NCI-H2227 treated with DMSO at 0.1 percent for 48 hours (cell line): ENCODE measurements at regions not wholly inside any gene's neighbourhood (a gene's known extent, or its start where the extent isn't known, plus 50 kb on each side); places are given as distances from the start of the nearest gene placed in this dataset.

Experiments used
- DNase-seq: peaks from one replicate; lab custom pipeline; 2025; lab: John Stamatoyannopoulos, UW

- DNase-seq, result no peak
Observed at GRCh38 chr5:77948476-77948875, 172.3 kb upstream of the TBCA start.

GRCh38 chr5:77947041-77947428, 170.9 kb upstream of the TBCA start:
- no peak for DNase-seq

- no peak for DNase-seq
Observed at GRCh38 chr5:77946381-77947040, 170.4 kb upstream of the TBCA start.

GRCh38 chr5:77945874-77946273, 169.7 kb upstream of the TBCA start:
- no peak for DNase-seq

GRCh38 chr5:77944757-77945340, 168.7 kb upstream of the TBCA start:
- DNase-seq, result no peak

GRCh38 chr5:77943851-77944250, 167.7 kb upstream of the TBCA start:
- DNase-seq, result no peak

- no peak for DNase-seq
Observed at GRCh38 chr5:77942578-77943239, 166.6 kb upstream of the TBCA start.

- no peak for DNase-seq
Observed at GRCh38 chr5:77937015-77937908, 161.1 kb upstream of the TBCA start.

GRCh38 chr5:77936365-77936693, 160.2 kb upstream of the TBCA start:
- DNase-seq, result no peak

GRCh38 chr5:77935506-77936364, 159.6 kb upstream of the TBCA start:
- DNase-seq, result no peak

- no peak for DNase-seq
Observed at GRCh38 chr5:77928776-77929300, 152.7 kb upstream of the TBCA start.

- no peak for DNase-seq
Observed at GRCh38 chr5:77926337-77926736, 150.2 kb upstream of the TBCA start.

GRCh38 chr5:77925503-77925902, 149.4 kb upstream of the TBCA start:
- DNase-seq, result no peak

- no peak for DNase-seq
Observed at GRCh38 chr5:77924081-77924480, 147.9 kb upstream of the TBCA start.

GRCh38 chr5:77923666-77924065, 147.5 kb upstream of the TBCA start:
- DNase-seq, result no peak

- DNase-seq, result no peak
Observed at GRCh38 chr5:77921094-77921768, 145.1 kb upstream of the TBCA start.

GRCh38 chr5:77920359-77921058, 144.4 kb upstream of the TBCA start:
- no peak for DNase-seq

- DNase-seq, result no peak
Observed at GRCh38 chr5:77915346-77915745, 139.2 kb upstream of the TBCA start.

- DNase-seq, result no peak
Observed at GRCh38 chr5:77912721-77913120, 136.6 kb upstream of the TBCA start.

- no peak for DNase-seq
Observed at GRCh38 chr5:77910602-77911188, 134.6 kb upstream of the TBCA start.
